CD4-positive, alpha-beta T cell treated with Interleukin-21 for 1 hour (primary cell): ENCODE measurements at regions not wholly inside any gene's neighbourhood (a gene's known extent, or its start where the extent isn't known, plus 50 kb on each side); places are given as distances from the start of the nearest gene placed in this dataset.
"Not testable (repeated sequence)": the region's sequence is repeated elsewhere in the genome, so short reads cannot be mapped to it uniquely, and the experiment has no call there.

Experiments used
- DNase-seq: peaks from one replicate; pipeline ENCODE4 v3.0.0-alpha.2; 2020

DNA sequence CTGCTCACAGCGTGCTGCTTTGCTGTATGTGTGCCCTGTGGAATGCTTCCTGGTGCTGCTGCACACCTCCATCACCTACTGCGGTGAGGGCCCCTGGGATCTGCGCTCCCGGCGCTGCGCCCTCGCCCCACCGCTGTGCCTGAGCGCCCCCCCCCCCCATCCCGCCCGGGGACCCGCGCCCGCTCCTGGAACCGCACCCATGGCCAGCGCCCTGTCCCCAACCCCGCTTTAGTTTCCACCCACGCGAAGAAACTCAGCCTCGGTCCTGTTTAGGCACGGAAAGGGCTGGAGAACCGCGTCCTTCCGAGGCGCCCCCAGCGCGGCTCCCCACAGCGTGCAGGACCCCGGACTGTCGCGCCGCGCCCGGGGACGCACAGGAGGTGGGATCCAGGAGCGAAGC is 265.5 kb downstream of the POTEB3 start:
- not testable (repeated sequence) for DNase-seq

DNA sequence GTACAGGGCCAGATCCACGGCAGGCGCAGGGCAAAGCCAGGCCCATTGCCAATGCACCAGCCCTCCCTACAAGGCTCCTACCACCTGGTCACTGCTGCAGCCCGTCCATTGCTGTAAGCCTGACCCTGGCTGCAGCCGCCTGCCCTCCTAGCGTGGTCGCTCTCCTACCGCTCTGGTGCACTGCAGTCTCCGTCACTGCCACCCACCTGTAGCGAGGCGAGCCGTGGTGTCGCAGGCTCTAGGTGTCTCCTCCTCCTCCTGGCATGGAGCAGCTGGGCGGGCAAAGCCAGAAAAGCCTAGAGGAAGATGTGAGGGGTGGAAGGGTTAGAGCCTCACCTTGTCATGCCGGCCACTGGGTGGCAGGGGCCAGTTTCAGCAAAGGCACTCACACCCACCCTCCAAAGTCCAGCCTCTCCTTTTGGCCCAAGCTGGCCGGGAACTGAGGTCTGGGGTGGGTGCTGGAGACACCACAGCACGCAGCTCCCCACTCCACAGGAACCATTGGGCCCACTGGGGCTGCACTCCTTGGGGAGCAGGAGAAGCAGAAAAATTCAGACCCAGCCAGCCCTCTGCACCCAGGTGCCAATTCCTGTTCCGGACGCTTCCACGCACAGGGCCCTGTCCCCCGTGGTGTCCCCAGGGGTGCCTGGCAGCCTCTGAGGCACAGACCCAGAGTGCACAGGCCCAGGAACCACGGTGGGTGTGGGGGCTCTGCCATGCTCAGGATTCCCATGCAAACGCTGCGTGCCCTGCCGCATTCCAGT is 285.3 kb upstream of the POTEB2 start:
- not testable (repeated sequence) for DNase-seq

DNA sequence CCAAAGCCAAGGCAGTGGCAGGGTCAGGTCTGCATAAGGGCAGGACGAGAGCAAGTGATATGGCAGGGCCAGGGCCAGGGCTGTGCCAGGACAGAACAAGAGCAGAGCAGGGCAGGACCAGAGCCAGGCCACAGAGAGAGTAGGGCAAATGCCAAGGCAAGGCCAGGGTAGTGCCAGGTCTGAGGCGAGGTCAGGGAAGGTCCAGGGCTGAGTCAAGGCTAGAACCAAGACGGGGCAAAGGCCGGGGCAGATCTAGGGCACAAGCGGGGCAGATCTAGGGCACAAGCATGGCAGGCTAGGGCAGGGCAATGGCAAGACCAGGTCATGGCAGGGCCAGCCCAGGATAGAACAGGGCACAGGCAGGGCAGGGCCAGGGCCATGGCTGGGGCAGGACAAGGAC is 282.0 kb upstream of the POTEB2 start:
- not testable (repeated sequence) for DNase-seq

DNA sequence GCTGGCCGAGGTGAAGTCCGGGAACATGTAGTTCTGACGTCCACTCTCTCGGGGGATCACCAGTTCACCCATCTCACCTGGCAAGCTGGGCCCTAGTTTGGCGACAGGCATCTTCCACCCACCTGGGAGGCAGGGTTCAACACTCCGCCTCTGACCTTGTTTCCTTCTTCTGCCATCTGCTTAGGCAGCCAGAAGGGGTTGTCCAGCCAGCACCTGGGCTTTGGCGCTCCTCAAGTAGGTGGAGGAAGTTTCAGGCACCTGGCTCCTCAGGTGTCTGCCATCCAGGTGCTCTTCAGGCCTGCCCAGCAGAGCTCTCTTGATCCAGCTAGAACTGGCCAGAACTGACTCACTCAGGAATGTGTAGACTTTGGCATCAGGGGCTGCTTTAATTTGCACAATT is 267.8 kb upstream of the POTEB2 start:
- not testable (repeated sequence) for DNase-seq

DNA sequence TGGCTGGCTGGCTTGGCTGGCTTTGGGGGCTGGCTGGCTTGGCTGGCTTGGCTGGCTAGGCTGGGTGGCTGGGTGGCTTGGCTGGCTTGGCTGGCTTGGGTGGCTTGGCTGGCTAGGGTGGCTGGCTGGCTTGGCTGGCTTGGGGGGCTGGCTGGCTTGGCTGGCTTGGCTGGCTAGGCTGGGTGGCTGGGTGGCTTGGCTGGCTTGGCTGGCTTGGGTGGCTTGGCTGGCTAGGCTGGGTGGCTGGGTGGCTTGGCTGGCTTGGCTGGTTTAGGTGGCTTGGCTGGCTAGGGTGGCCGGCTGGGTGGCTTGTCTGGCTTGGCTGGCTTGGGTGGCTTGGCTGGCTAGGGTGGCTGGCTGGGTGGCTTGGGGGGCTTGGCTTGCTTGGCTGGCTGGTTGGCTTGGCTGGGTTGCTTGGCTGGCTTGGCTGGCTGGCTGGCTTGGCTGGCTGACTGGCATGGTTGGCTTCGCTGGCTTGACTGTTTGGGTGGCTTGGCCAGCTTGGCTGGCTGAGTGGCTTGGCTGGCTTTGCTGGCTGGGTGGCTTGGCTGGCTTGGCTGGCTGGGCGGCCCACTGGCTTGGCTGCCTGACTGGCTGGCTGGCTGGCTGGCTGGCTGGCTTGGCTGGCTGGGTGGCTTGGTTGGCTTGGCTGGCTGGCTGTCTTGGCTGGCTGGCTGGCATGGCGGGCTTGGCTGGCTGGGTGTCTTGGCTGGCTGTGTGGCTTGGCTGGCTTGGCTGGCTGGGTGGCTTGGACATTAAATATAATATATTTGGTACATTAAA is 246.3 kb upstream of the POTEB2 start:
- not testable (repeated sequence) for DNase-seq

DNA sequence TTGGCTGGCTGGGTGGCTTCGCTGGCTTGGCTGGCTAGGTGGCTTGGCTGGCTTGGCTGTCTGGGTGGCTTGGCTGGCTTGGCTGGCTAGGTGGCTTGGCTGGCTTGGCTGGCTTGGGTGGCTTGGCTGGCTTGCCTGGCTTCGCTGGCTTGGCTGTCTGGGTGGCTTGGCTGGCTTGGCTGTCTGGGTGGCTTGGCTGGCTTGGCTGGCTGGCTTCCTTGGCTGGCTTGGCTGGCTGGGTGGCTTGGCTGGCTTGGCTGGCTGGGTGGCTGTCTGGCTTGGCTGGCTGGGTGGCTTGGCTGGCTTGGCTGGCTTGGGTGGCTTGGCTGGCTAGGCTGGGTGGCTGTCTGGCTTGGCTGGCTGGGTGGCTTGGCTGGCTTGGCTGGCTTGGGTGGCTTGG is 245.7 kb upstream of the POTEB2 start:
- DNase-seq = not testable (repeated sequence)

DNA sequence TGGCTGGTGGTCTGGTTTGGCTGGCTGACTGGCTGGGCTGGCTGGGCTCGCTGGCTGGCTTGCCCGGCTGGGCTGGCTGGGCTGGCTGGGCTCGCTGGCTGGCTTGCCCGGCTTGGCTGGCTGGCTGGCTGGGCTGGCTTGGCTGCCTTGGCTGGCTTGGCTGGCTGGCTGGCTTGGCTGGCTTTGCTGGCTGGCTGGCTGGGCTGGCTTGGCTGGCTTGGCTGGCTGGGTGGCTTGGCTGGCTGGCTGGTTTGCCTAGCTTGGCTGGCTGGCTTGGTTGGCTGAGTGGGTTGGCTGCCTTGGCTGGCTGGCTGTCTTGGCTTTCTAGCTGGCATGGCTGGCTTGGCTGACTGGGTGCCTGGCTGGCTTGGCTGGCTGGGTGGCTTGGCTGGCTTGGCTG is 245.1 kb upstream of the POTEB2 start:
- DNase-seq = not testable (repeated sequence)

DNA sequence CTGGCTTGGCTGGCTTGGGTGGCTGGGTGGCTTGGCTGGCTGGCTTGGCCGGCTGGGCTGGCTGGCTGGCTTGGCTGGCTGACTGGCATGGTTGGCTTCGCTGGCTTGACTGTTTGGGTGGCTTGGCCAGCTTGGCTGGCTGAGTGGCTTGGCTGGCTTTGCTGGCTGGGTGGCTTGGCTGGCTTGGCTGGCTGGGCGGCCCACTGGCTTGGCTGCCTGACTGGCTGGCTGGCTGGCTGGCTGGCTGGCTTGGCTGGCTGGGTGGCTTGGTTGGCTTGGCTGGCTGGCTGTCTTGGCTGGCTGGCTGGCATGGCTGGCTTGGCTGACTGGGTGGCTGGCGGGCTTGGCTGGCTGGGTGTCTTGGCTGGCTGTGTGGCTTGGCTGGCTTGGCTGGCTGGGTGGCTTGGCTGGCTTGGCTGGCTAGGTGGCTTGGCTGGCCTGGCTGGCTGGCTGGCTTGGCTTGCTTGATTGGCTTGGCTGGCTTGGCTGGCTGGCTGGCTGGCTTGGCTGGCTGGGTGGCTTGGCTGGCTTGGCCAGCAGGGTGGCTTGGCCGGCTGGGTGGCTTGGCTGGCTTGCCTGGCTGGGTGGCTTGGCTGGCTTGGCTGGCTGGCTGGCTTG is 244.2 kb upstream of the POTEB2 start:
- not testable (repeated sequence) for DNase-seq

DNA sequence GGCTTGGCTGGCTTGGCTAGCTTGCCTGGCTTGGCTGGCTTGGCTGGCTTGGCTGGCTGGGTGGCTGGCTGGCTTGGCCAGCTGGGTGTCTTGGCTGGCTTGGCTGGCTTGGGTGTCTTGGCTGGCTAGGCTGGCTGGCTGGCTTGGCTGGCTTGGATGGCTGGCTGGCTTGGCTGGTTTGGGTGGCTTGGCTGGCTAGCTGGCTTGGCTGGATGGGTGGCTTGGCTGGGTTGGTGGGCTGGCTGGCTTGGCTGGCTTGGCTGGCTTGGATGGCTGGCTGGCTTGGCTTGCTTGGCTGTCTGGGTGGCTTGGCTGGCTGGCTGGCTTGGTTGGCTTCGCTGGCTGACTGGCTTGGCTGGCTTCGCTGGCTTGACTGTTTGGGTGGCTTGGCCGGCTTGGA is 242.3 kb upstream of the POTEB2 start:
- not testable (repeated sequence) for DNase-seq

DNA sequence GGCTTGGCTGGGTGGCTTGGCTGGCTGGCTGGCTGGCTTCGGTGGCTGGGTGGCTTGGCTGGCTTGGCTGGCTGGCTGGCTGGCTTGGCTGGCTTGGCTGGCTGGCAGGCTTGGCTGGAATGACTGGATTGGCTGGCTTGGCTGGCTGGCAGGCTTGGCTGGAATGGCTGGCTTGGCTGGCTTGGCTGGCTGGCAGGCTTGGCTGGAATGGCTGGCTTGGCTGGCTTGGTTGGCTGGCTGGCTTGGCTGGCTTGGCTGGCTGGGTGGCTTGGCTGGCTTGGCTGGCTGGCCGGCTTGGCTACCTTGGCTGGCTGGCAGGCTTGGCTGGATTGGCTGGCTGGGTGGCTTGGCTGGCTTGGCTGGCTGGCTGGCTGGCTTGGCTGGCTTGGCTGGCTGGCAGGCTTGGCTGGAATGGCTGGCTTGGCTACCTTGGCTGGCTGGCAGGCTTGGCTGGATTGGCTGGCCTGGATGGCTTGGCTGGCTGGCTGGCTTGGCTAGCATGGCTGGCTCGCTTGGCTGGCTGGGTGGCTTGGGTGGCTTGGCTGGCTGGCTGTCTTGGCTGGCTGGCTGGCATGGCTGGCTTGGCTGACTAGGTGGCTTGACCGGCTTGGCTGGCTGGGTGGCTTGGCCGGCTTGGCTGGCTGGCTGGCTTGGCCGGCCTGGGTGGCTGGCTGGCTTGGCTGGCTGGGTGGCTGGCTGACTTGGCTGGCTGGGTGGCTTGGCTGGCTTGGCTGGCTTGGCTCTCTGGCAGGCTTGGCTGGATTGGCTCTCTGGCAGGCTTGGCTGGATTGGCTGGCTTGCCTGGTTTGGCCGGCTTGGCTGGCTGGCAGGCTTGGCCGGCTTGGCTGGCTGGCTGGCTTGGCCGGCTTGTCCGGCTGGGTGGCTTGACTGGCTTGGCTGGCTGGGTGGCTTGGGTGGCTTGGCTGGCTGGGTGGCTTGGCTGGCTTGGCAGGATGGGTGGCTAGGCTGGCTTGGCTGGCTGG is 241.6 kb upstream of the POTEB2 start:
- peak; percentile 3 for DNase-seq

DNA sequence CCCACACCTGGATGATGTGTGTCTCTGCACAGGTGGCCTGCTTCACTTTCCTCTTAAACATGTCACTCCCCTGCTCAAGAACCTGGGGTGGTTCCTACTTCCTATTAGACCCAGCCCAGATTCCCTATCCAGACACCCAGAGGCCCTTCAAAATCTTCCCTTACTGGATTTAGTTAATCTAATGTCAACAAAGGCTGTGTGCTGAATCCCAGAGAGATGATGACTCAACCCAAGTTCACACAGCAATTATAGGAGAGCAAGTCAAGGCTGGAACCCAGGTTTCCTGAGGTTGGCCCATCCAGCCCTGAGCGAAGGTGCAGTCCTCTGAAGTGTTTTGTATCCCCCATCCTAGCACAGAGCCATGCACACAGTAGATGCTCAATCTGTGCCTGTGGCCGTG is 230.5 kb upstream of the POTEB2 start:
- not testable (repeated sequence) for DNase-seq

DNA sequence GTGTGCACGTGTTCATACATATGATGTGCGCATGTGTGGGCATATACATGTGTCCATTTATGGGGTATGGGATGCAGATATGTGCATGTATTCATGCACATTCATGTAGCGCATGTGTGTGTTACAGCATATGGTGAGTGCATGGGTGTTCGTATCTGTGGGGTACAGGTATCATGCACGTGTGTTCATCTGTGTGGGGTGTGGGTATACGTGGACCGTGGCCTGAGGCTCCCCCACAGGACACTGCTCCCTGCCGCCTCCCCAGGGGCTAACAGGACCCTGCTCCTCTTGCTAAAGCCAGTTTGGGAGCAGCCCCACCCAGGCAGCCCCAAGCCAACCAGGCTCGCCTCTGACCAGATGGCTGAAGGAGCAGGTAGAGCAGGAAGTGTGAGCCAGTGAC is 213.4 kb upstream of the POTEB2 start:
- not testable (repeated sequence) for DNase-seq

DNA sequence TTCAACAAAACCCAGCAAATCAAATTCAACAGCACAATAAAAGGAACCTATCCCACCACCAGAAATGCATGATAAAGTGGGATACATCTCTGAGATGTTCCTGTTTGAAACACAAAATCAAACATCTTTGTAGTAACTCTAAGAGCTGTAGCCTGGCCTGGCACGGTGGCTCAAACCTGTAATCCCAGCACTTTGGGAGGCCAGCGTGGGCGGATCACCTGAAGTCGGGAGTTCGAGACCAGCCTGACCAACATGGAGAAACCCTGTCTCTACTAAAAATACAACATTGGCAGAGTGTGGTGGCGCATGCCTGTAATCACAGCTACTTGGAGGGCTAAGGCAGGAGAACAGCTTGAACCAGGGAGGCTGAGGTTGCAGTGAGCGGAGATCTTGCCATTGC is 202.8 kb upstream of the POTEB2 start:
- DNase-seq = not testable (repeated sequence)

DNA sequence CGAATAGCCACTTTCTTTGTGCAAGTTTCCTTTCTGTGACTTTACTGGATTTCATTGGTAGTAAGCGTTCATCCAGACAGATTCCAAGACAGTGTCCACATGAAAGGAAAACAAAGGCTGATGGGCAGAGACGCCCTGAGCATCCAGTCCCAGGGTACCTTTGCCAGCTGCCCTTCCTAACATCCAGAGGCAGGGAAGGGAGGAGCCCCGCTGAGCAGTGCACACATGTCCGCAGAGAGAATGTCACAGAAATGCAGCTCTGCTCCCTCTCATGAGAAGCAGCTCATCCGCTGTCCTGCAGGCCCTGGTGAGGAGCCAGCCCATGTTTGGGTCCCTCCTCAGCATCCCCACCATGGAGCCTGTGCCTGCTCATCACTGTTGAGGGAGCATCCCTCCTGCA is 197.4 kb upstream of the POTEB2 start:
- DNase-seq = not testable (repeated sequence)

DNA sequence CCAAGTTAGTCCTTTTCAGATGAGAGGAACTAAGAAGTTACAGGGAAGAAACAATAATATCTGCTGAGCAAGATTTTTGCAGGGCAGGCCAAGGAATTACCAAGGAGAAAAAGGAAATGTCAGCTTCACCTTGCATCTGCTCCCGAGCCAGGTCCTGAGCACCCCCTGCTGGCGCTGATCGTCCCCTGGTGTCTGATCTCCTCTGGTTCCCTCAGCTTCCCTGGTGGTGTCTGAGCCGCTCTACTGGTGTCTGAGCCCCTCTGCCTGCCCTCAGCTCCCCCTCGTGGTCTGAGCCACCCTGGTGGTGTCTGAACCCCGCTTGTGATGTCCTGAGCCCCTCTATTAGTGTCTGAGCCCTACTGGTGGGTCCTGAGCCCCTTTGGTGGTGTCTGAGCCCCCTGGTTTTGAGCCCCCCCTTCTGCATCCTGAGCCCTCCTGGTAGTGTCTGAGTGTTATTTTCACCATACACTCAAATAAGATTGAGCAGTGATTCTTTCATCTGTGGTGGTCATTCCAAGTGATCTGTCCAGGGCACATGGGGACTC is 196.6 kb upstream of the POTEB2 start:
- DNase-seq = not testable (repeated sequence)

DNA sequence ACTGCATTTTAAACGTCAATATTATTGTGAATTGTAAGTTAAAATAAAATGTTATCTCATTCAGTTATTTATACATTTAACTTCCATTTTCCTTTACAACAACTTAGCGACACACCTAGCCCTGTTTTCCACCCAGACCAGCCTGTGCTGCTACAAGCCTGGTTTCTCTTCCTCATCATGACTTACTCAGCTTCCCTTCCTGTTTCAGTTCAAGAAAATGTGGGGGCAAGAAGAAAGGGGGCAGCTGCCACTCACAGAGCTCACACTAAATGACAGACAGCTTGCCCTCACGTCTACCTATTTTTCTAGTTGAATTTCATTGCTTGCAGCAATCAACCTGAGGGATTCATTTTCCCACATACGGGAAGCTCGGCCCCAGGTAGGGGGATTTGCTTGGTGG is 185.8 kb upstream of the POTEB2 start:
- DNase-seq = not testable (repeated sequence)

DNA sequence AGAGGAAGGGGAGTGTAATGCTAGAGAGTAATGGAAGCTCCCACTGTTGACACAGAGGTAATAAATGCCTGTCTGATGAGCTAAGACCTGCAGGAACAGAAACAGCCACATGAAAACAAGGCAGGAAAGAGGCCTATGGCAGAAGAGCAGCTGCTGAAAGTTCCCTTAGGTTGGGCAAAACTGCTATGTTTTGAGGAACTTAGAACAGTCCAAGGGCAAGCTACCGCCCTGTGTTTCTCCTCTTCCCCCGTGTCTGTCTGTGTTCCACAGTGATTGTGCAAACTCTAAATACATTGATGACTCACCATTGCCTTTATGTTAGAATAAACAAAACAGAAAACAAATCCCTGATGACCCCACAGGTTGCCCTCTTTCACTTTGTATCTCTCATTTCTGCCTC is 165.6 kb upstream of the POTEB2 start:
- not testable (repeated sequence) for DNase-seq

DNA sequence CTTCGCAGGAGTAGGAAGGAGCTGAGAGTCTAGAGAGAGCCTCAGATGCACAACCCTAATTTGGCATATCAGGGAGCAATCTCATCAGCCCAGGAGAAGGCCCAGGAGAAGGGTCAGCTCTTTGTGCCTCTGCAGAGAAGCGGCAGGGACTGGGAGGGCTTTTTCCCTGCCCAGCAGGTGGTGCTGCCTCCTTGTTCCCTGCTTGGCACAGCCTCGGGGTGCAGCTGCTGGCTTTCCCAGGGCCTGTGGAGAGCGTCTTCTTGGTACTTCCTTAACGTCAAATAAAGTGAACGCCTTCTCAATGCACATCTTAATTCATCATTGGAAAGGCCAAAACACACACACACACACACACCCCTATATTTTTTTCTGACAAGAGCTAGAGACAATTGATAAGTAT is 162.9 kb upstream of the POTEB2 start:
- not testable (repeated sequence) for DNase-seq

DNA sequence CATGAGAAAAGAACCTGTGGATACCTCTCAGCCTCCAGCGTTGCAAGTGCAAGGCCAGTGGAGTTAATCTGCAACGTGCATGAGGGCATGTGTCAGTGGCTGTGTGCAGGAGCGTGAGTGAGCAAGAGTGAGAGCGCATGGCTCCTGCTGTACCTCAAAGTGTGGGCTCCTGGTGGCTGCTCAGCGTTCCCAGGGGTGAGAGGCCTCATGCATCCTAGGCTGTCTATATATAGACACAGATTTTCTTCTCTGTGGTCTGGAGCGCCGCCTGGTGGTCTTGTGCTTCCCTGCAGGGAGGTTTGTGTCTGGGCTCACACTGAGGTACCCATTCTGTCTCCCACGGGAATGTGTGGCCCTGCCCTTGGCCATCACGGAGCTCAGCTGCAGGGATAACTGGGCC is 161.8 kb upstream of the POTEB2 start:
- not testable (repeated sequence) for DNase-seq

DNA sequence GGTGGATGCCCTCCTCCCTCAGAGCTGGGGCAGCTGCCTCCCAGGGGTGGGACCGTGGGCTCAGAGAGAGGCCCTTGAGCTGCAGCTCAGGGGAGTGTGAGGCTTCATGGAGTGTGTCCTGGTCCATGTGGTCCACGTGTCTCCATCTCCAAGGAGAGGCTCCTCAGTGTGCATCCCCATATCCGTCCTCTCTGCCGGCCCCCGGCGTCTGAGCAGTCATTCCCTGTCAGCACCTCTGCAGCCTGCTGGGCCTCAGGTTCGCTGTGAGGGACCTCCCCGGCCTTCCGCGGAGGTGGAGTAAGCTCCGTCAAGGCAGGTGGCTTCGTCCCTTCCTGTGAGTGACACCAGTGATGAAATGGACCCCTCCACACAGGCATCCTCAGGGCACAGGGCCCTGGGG is 160.7 kb upstream of the POTEB2 start:
- DNase-seq = not testable (repeated sequence)

DNA sequence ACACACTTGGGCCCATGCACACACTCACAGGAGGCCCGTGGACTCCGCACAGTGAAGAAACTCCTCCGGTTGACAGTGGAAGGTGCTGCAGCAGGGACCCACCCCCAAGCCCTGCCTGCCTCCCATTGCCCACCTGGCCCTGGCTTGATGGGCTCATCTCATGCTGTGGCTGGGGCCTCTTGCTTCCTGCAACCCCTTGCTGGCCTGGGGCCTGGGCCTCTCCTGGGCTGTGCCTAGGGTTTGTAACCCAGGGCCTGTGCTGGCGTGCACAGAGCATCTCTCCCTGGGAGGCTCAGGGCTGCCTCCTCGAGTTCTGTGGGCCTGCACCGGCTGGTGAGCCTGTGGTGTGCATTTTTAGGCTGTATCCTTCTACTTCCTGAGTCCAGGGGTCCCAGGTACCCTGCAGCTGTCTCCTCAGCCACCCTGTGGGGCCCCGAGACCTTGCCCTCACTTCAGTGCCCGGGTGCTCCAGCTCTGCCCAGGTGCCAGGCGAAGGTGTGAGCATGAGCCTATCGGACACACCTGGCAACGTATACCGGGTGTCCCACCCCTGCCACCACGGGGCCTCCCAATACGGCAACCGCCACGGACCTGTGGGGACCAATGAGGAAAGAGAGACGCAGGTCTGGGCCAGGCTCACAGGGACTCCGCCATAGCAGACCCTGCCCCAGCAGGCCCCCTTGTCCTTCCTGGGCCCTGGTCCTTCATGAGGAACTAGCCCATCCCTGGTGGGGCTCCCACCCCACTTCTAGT is 158.3 kb upstream of the POTEB2 start:
- not testable (repeated sequence) for DNase-seq
